Caco-2 (cell line): ENCODE measurements at regions not wholly inside any gene's neighbourhood (a gene's known extent, or its start where the extent isn't known, plus 50 kb on each side); places are given as distances from the start of the nearest gene placed in this dataset.
"Not testable (repeated sequence)": the region's sequence is repeated elsewhere in the genome, so short reads cannot be mapped to it uniquely, and the experiment has no call there.

Source experiments
- BruUV-seq: library from RNA; stranded (reverse); fragments of 400-500 nt; replicated peaks from 2 replicates; lab custom pipeline; 2021; lab: Mats Ljungman, UMichigan
- CTCF ChIA-PET: fragments of 300-600 bp; sonication (Branson Sonifier 250); formaldehyde crosslinking; loops from one replicate; lab custom pipeline; 2022; ENCODE audit warnings: antibody characterized with exemption; lab: Charles Lee
- POLR2A ChIA-PET: fragments of 300-600 bp; sonication (Branson Sonifier 250); formaldehyde crosslinking; loops from one replicate; lab custom pipeline; 2022; ENCODE audit warnings: antibody characterized with exemption; lab: Charles Lee
- DNase-seq, 2 experiments: peaks; one replicate each; pipeline versions ENCODE4 v3.0.0 to v3.0.0-alpha.2; 2020 to 2022
- H3K27me3 ChIP-seq: replicated peaks from 2 replicates; pipeline ENCODE4 v1.6.0; 2011; ENCODE audit warnings: low read length; ENCODE audit not compliant: control insufficient read depth, insufficient read depth
- H3K36me3 ChIP-seq: 2 replicates; pipeline ENCODE4 v1.5.1; 2011; ENCODE audit warnings: low read length; ENCODE audit not compliant: control insufficient read depth, insufficient read depth
- H3K4me1 ChIP-seq: fragments of 250-450 bp; sonication (Bioruptor Pico); 2 replicates; pipeline ENCODE4 v1.5.1; 2020; ENCODE audit warnings: mild to moderate bottlenecking
- H3K4me3 ChIP-seq: 2 replicates; pipeline ENCODE4 v1.5.1; 2011; ENCODE audit warnings: low read depth, mild to moderate bottlenecking, control low read depth, low read length
- H3K9me3 ChIP-seq: fragments of 250-450 bp; sonication (Bioruptor Pico); 2 replicates; pipeline ENCODE4 v1.5.1; 2020; ENCODE audit warnings: mild to moderate bottlenecking, moderate library complexity
- H3K27ac Mint-ChIP-seq: one replicate; pipeline ENCODE4 v1.8.0; 2022; ENCODE audit warnings: mixed read lengths; ENCODE audit not compliant: unreplicated experiment
- H3K27me3 Mint-ChIP-seq: one replicate; pipeline ENCODE4 v1.8.0; 2022; ENCODE audit warnings: mixed read lengths; ENCODE audit not compliant: insufficient read depth, unreplicated experiment
- H3K36me3 Mint-ChIP-seq: one replicate; pipeline ENCODE4 v1.8.0; 2022; ENCODE audit warnings: mild to moderate bottlenecking, mixed read lengths; ENCODE audit not compliant: insufficient read depth, unreplicated experiment
- H3K4me1 Mint-ChIP-seq: one replicate; pipeline ENCODE4 v1.8.0; 2022; ENCODE audit warnings: low read depth, mixed read lengths; ENCODE audit not compliant: unreplicated experiment
- H3K4me3 Mint-ChIP-seq: one replicate; pipeline ENCODE4 v1.8.0; 2022; ENCODE audit warnings: mild to moderate bottlenecking, moderate library complexity, mixed read lengths; ENCODE audit not compliant: unreplicated experiment
- H3K9me3 Mint-ChIP-seq: one replicate; pipeline ENCODE4 v1.8.0; 2022; ENCODE audit warnings: mixed read lengths; ENCODE audit not compliant: unreplicated experiment
- intact Hi-C: fragments of 100-400 bp; cut with micrococcal nuclease; formaldehyde crosslinking; loops from one replicate; pipeline ENCODE4 v1.10.0; 2022; ENCODE audit not compliant: unreplicated experiment
- TF ChIP-seq, protein P1 (sequence below), 2 experiments: fragments of 200-600 bp in 1 of 2; IDR thresholded peaks; 1 replicate in 1 of 2; 2 replicates in 1 of 2; pipeline versions ENCODE4 v1.5.1 to v1.8.0; 2011 to 2022; ENCODE audit warnings: antibody characterized with exemption in 1 of 2, control low read depth in 1 of 2, inconsistent platforms in 1 of 2, low read depth in 1 of 2, low read length in 1 of 2, mild to moderate bottlenecking in 1 of 2, moderate library complexity in 1 of 2; ENCODE audit not compliant: insufficient read depth in 1 of 2, severe bottlenecking in 1 of 2, unreplicated experiment in 1 of 2

GRCh38 chr10:34940436-34940835, 125.3 kb upstream of the PARD3 start:
- Mint-ChIP-seq H3K4me1 (no peaks in the 10 kb centered on the region), H3K9me3 (no peaks in the 10 kb centered on the region), H3K27me3 (peaks cover 5% of the 10 kb centered on the region), H3K4me3 (no peak overlapping the region), H3K36me3 (no peaks in the 10 kb centered on the region), H3K27ac (no peak overlapping the region)
- POLR2A ChIA-PET = no interaction called here
- intact Hi-C loops = no loop called here
- Histone ChIP-seq H3K4me1 (no peaks in the 10 kb centered on the region), H3K9me3 (no peaks in the 10 kb centered on the region), H3K27me3 (no peaks in the 10 kb centered on the region), H3K4me3 (no peak overlapping the region), H3K36me3 (no peaks in the 10 kb centered on the region)
- TF ChIP-seq, protein P1, sequence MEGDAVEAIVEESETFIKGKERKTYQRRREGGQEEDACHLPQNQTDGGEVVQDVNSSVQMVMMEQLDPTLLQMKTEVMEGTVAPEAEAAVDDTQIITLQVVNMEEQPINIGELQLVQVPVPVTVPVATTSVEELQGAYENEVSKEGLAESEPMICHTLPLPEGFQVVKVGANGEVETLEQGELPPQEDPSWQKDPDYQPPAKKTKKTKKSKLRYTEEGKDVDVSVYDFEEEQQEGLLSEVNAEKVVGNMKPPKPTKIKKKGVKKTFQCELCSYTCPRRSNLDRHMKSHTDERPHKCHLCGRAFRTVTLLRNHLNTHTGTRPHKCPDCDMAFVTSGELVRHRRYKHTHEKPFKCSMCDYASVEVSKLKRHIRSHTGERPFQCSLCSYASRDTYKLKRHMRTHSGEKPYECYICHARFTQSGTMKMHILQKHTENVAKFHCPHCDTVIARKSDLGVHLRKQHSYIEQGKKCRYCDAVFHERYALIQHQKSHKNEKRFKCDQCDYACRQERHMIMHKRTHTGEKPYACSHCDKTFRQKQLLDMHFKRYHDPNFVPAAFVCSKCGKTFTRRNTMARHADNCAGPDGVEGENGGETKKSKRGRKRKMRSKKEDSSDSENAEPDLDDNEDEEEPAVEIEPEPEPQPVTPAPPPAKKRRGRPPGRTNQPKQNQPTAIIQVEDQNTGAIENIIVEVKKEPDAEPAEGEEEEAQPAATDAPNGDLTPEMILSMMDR (IDR thresholded peaks at IDR 0.05; ENCODE audit: insufficient read depth in 1 of 2, low read depth in 1 of 2, low read length in 1 of 2, severe bottlenecking in 1 of 2, unreplicated experiment in 1 of 2) = no peak
- no TSS peak for BruUV-seq
- no peak for DNase-seq
- CTCF ChIA-PET = interaction anchor here (0.6 kb wide), 1 partner anchor 45 kb away, joined by 3 read pairs; no protein-coding TSS in a partner anchor

DNA sequence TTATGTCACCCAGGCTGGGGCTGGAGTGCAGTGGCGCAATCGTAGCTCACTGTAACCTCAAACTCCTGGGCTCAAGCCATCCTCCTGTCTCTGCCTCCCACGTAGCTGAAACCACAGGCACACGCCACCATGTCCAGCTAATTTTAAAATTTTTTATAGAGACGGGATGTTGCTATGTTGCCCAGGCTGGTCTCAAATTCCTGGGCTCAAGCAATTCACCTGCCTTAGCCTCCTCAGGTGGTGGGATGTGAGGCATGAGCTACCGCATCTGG, 123.2 kb upstream of the PARD3 start:
- ChIA-PET POLR2A (no interaction called here), CTCF (no interaction called here)
- no peak overlapping the region for H3K4me3 Mint-ChIP-seq
- H3K9me3 Mint-ChIP-seq = no peaks in the 10 kb centered on the region
- TF ChIP-seq, protein P1 (IDR thresholded peaks at IDR 0.05; ENCODE audit: insufficient read depth in 1 of 2, low read depth in 1 of 2, low read length in 1 of 2, severe bottlenecking in 1 of 2, unreplicated experiment in 1 of 2) = no peak
- no TSS peak for BruUV-seq
- H3K36me3 Mint-ChIP-seq = no peaks in the 10 kb centered on the region
- H3K36me3 ChIP-seq = no peaks in the 10 kb centered on the region
- no peaks in the 10 kb centered on the region for H3K4me1 Mint-ChIP-seq
- no peak overlapping the region for H3K4me3 ChIP-seq
- H3K27me3 Mint-ChIP-seq = peaks cover 5% of the 10 kb centered on the region
- H3K9me3 ChIP-seq = no peaks in the 10 kb centered on the region
- H3K27me3 ChIP-seq = no peaks in the 10 kb centered on the region
- no peak overlapping the region for H3K27ac Mint-ChIP-seq
- intact Hi-C loops = no loop called here
- no peaks in the 10 kb centered on the region for H3K4me1 ChIP-seq
- no peak for DNase-seq

GRCh38 chr10:34937643-34938398, 122.7 kb upstream of the PARD3 start:
- POLR2A ChIA-PET, CTCF ChIA-PET, intact Hi-C loops: not testable (repeated sequence)

More at GRCh38 chr10:34937643-34938398, 122.7 kb upstream of the PARD3 start:
- TF ChIP-seq, protein P1 (IDR thresholded peaks at IDR 0.05; ENCODE audit: insufficient read depth in 1 of 2, low read depth in 1 of 2, low read length in 1 of 2, severe bottlenecking in 1 of 2, unreplicated experiment in 1 of 2) = peak in 1 of 2 experiments; percentile 36
- BruUV-seq, H3K4me3 ChIP-seq, H3K4me1 Mint-ChIP-seq, H3K27me3 Mint-ChIP-seq, H3K36me3 Mint-ChIP-seq, H3K36me3 ChIP-seq, H3K4me1 ChIP-seq, H3K9me3 Mint-ChIP-seq, H3K27me3 ChIP-seq, H3K4me3 Mint-ChIP-seq, H3K27ac Mint-ChIP-seq, H3K9me3 ChIP-seq: not testable (repeated sequence)
- peak in 1 of 2 experiments; percentile 20 for DNase-seq
